ENCODE measurements at regions not wholly inside any gene's neighbourhood (a gene's known extent, or its start where the extent isn't known, plus 50 kb on each side); places are given as distances from the start of the nearest gene placed in this dataset.

- no peak overlapping the region for H3K4me3 Mint-ChIP-seq
- H3K9me3 Mint-ChIP-seq, result no peaks in the 10 kb centered on the region
These were observed 269.2 kb downstream of the ACTL7B start for GRCh38 chr9:108586471-108587139.

GRCh38 chr9:108584860-108585259, 270.9 kb downstream of the ACTL7B start:
- Mint-ChIP-seq H3K4me3 (no peak overlapping the region), H3K9me3 (no peaks in the 10 kb centered on the region), H3K4me1 (no peaks in the 10 kb centered on the region), H3K27me3 (peaks cover 9% of the 10 kb centered on the region), H3K27ac (no peak overlapping the region), H3K36me3 (ENCODE audit: low read depth) (no peaks in the 10 kb centered on the region)
- ATAC-seq (replicated peaks), result no peak

More at GRCh38 chr9:108586471-108587139, 269.2 kb downstream of the ACTL7B start:
- Mint-ChIP-seq H3K27me3 (peaks cover 6% of the 10 kb centered on the region), H3K4me1 (no peaks in the 10 kb centered on the region), H3K27ac (no peak overlapping the region), H3K36me3 (ENCODE audit: low read depth) (no peaks in the 10 kb centered on the region)
- ATAC-seq (replicated peaks), result no peak

DNA sequence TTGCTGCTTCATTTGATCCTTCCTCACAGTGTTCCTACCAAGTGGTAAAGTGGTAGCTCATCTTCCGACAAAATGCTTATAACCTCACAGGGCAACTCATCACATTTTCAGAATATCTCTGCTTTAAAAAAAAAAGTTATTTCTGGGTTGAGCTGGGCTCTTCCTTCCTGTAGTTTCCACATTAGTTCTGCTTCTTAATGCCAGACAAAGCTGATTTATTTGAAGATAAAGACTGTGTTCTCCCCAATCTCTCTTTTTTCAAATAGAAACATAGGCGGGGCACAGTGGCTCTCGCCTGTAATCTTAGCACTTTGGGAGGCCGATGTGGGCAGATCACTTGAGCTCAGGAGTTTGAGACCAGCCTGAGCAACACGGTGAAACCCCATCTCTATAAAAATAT, 273.1 kb downstream of the ACTL7B start:
- H3K9me3 Mint-ChIP-seq, result no peaks in the 10 kb centered on the region

GRCh38 chr9:108579757-108580439, 275.9 kb downstream of the ACTL7B start:
- Mint-ChIP-seq H3K27me3 (peaks cover 6% of the 10 kb centered on the region), H3K4me3 (no peak overlapping the region), H3K9me3 (no peaks in the 10 kb centered on the region), H3K27ac (no peak overlapping the region), H3K36me3 (ENCODE audit: low read depth) (no peaks in the 10 kb centered on the region), H3K4me1 (no peaks in the 10 kb centered on the region)
- ATAC-seq (replicated peaks), result no peak

More for the DNA sequence above, 273.1 kb downstream of the ACTL7B start:
- H3K36me3 Mint-ChIP-seq (ENCODE audit: low read depth), result no peaks in the 10 kb centered on the region
- ATAC-seq (replicated peaks), result no peak
- no peaks in the 10 kb centered on the region for H3K4me1 Mint-ChIP-seq
- H3K4me3 Mint-ChIP-seq, result no peak overlapping the region
- peaks cover 6% of the 10 kb centered on the region for H3K27me3 Mint-ChIP-seq
- H3K27ac Mint-ChIP-seq, result no peak overlapping the region

DNA sequence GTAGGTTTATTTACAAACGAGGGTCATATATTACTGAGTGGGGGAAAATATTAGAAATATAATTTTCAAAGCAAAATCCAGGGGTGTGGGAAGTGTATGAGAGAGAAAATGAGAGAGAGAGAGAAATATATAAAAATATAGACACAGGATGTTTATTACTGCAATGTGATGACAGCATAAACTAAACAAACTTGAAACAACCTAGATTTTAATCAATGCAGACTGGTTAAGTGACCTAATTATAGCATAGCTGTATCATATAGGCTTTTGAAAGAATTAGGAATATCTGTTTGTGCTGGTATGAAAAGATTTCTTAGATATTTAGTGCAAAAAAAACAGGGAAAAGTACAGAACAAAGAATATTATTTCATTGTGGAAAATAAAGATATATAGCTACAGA, 280.5 kb downstream of the ACTL7B start:
- no peaks in the 10 kb centered on the region for H3K36me3 Mint-ChIP-seq (ENCODE audit: low read depth)
- no peak overlapping the region for H3K27ac Mint-ChIP-seq
- peaks cover 4% of the 10 kb centered on the region for H3K27me3 Mint-ChIP-seq
- no peaks in the 10 kb centered on the region for H3K9me3 Mint-ChIP-seq
- H3K4me3 Mint-ChIP-seq, result no peak overlapping the region
- ATAC-seq (replicated peaks), result no peak
- no peaks in the 10 kb centered on the region for H3K4me1 Mint-ChIP-seq

GRCh38 chr9:108569624-108570023, 286.2 kb downstream of the ACTL7B start:
- ATAC-seq (replicated peaks), result no peak
- no peak overlapping the region for H3K4me3 Mint-ChIP-seq
- no peaks in the 10 kb centered on the region for H3K4me1 Mint-ChIP-seq
- H3K27me3 Mint-ChIP-seq, result peaks cover 15% of the 10 kb centered on the region
- no peak overlapping the region for H3K27ac Mint-ChIP-seq
- H3K9me3 Mint-ChIP-seq, result no peaks in the 10 kb centered on the region
- H3K36me3 Mint-ChIP-seq (ENCODE audit: low read depth), result no peaks in the 10 kb centered on the region

DNA sequence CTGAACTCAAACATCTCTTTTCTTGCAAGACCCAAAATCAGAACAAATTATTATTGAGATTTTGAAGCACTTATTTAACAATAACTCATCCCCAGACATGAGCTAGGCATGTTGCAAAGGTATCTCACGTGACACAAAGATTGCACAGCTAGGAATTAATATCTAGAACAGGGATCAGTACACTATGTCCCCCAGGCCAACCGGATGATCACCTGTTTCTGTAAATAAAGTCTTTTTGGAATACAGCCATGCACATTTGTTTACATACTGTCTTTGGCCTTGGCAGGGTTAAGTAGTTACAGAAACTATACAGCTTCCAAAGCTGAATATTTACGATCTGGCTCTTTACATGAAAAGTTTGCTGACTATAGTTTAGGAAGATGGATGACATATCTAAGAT, 287.7 kb downstream of the ACTL7B start:
- peaks cover 15% of the 10 kb centered on the region for H3K27me3 Mint-ChIP-seq
- no peak overlapping the region for H3K27ac Mint-ChIP-seq
- ATAC-seq (replicated peaks), result no peak
- H3K36me3 Mint-ChIP-seq (ENCODE audit: low read depth), result no peaks in the 10 kb centered on the region
- H3K4me3 Mint-ChIP-seq, result no peak overlapping the region
- H3K9me3 Mint-ChIP-seq, result no peaks in the 10 kb centered on the region
- H3K4me1 Mint-ChIP-seq, result no peaks in the 10 kb centered on the region

DNA sequence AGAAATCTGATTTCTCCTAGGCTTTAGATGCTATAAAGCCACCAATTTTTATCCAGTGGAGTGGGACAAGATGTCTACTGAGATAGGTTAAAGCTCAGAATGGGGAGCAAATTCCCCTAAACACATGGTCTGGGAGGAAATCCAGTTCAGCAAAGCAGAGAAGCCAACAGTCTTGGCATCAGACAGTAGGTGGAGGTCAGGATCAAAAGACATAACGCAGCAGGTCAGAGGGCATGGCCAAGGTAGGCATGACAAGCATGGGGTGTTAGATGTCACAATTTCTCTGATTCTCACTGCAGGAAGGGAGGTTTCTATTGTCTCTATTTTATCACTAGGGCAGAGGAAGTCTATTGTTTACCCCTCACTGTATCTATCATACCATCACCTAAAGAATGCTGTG, 288.2 kb downstream of the ACTL7B start:
- Mint-ChIP-seq H3K9me3 (no peaks in the 10 kb centered on the region), H3K4me3 (no peak overlapping the region), H3K27me3 (peaks cover 15% of the 10 kb centered on the region), H3K4me1 (no peaks in the 10 kb centered on the region), H3K27ac (no peak overlapping the region), H3K36me3 (ENCODE audit: low read depth) (no peaks in the 10 kb centered on the region)
- no peak for ATAC-seq (replicated peaks)

DNA sequence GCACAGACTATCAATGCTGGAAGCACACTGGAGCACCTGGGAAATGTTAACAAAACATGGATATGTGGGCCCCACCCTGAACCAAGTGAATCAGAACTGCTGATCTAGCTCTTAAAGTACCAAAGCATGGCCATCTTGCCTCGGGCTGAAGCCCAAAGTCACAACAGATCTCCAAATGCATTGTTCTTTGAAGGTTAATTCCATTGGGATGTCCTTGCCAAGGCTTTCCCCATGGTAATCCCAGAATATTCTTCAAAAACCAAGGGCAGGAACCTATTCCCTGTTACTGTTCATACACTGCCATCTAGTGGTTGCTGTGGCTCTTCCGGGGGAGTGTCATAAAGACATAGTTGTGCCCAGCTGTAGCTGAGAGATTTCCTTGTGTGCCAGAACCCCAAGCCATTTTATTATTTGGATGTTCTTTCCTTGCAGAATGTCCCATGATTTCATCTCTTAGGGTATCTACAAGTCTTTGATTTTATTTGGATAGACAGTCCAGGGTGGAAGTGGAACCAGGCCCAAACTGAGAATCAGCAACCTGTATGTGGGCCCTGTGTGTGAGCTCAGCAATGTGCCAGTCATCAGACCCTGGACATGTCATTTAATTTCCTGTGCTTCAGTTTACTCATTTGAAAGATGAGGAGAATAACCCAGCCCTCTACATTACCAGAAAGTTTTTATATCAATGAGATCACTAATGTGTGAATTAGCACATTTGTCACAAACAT, 290.0 kb downstream of the ACTL7B start:
- no peak overlapping the region for H3K27ac Mint-ChIP-seq
- H3K36me3 Mint-ChIP-seq (ENCODE audit: low read depth), result no peaks in the 10 kb centered on the region
- H3K4me3 Mint-ChIP-seq, result no peak overlapping the region
- no peak for ATAC-seq (replicated peaks)
- peaks cover 11% of the 10 kb centered on the region for H3K27me3 Mint-ChIP-seq
- H3K9me3 Mint-ChIP-seq, result no peaks in the 10 kb centered on the region
- H3K4me1 Mint-ChIP-seq, result no peaks in the 10 kb centered on the region

- no peaks in the 10 kb centered on the region for H3K9me3 Mint-ChIP-seq
- H3K36me3 Mint-ChIP-seq (ENCODE audit: low read depth), result no peaks in the 10 kb centered on the region
- ATAC-seq (replicated peaks), result no peak
- no peak overlapping the region for H3K27ac Mint-ChIP-seq
- no peak overlapping the region for H3K4me3 Mint-ChIP-seq
- H3K4me1 Mint-ChIP-seq, result no peaks in the 10 kb centered on the region
- H3K27me3 Mint-ChIP-seq, result peaks cover 4% of the 10 kb centered on the region
These were observed 293.6 kb downstream of the ACTL7B start for GRCh38 chr9:108562176-108562575.

- peaks cover 4% of the 10 kb centered on the region for H3K27me3 Mint-ChIP-seq
- H3K27ac Mint-ChIP-seq, result no peak overlapping the region
- H3K36me3 Mint-ChIP-seq (ENCODE audit: low read depth), result no peaks in the 10 kb centered on the region
- no peak for ATAC-seq (replicated peaks)
- H3K4me1 Mint-ChIP-seq, result no peaks in the 10 kb centered on the region
- no peak overlapping the region for H3K4me3 Mint-ChIP-seq
- H3K9me3 Mint-ChIP-seq, result no peaks in the 10 kb centered on the region
These were observed 296.4 kb downstream of the ACTL7B start for GRCh38 chr9:108559432-108559831.

DNA sequence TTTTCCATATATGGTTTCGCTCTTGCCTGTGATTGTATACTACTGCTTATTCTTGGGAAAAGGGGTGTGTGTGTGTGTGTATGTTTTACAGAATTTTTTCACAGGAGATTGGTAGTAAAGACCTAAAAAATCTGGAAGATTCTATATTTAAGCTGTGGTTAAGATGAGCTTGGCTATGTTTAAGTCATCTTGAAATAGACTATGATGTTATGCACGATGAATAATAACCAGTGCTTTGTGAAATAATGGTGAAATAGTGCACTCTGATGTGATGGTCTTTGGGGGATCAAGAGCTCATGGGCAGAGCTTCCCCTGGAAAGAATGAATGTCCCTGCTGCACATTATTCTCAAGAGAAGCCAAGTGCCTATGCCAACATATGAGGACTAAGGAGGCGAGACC, 301.0 kb downstream of the ACTL7B start:
- Mint-ChIP-seq H3K27me3 (no peaks in the 10 kb centered on the region), H3K4me1 (no peaks in the 10 kb centered on the region), H3K27ac (no peak overlapping the region), H3K36me3 (ENCODE audit: low read depth) (no peaks in the 10 kb centered on the region), H3K4me3 (no peak overlapping the region), H3K9me3 (no peaks in the 10 kb centered on the region)
- no peak for ATAC-seq (replicated peaks)

DNA sequence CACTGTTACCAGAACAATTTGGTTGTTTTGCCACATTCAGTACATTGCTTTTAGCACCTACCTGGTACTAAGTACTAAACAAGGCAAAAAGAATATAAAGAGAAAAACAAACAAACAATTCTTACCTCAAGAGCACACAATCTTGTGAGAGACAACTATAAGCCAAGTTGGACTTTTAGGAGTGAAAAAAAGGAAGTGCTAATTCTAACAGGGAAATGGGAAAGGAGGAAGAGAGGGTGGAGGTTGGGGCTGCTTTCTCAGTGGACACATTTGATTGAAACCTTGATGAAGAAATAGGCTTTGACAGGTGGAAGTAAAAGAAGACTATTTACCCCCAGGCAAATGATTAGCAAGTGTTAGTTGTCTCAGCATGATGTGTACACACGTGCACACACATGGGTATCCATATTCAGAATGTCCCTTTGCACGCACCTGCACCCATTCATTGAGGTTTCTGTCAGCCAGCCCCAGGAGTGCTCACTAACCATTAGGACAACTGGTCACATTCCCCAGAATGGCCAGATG, 302.6 kb downstream of the ACTL7B start:
- Mint-ChIP-seq H3K36me3 (ENCODE audit: low read depth) (no peaks in the 10 kb centered on the region), H3K9me3 (no peaks in the 10 kb centered on the region), H3K27me3 (no peaks in the 10 kb centered on the region), H3K4me3 (no peak overlapping the region), H3K27ac (no peak overlapping the region), H3K4me1 (no peaks in the 10 kb centered on the region)
- no peak for ATAC-seq (replicated peaks)

GRCh38 chr9:108552459-108553040, 303.2 kb downstream of the ACTL7B start:
- H3K36me3 Mint-ChIP-seq (ENCODE audit: low read depth), result no peaks in the 10 kb centered on the region
- ATAC-seq (replicated peaks), result no peak
- H3K4me1 Mint-ChIP-seq, result no peaks in the 10 kb centered on the region
- H3K27me3 Mint-ChIP-seq, result no peaks in the 10 kb centered on the region
- H3K4me3 Mint-ChIP-seq, result no peak overlapping the region
- H3K27ac Mint-ChIP-seq, result no peak overlapping the region
- H3K9me3 Mint-ChIP-seq, result no peaks in the 10 kb centered on the region
